ENCODE measurements at regions not wholly inside any gene's neighbourhood (a gene's known extent, or its start where the extent isn't known, plus 50 kb on each side); places are given as distances from the start of the nearest gene placed in this dataset.

GRCh38 chr15:31468911-31469785 lies 142.5 kb downstream of the KLF13 start:
- no peak overlapping the region for H3K4me2 ChIP-seq (ENCODE audit: insufficient read depth, low read length)
- no peak overlapping the region for H3K9ac ChIP-seq (replicated peaks; ENCODE audit: extremely low read depth, insufficient read depth, low read length)
- no peak overlapping the region for H3K4me3 ChIP-seq (replicated peaks in 1 of 3; ENCODE audit: insufficient read depth in 1 of 3, low read depth in 1 of 3, low read length in 3 of 3)
- intact Hi-C loops (cut with micrococcal nuclease): no loop called here
- H3K27me3 ChIP-seq (ENCODE audit: control insufficient read depth in 2 of 2, insufficient read depth in 2 of 2, low read length in 2 of 2): peaks cover 2 to 5% of the 10 kb centered on the region in 2 experiments
- no peaks in the 10 kb centered on the region for H3K9me1 ChIP-seq (replicated peaks; ENCODE audit: control insufficient read depth, extremely low read depth, insufficient read depth, low read length)
- H3K79me2 ChIP-seq (ENCODE audit: control insufficient read depth, insufficient read depth, low read length): no peaks in the 10 kb centered on the region
- H3K9me3 ChIP-seq (replicated peaks; ENCODE audit: control insufficient read depth, insufficient read depth, low read length): no peaks in the 10 kb centered on the region
- dilution Hi-C loops (cut with MboI; ENCODE audit: extremely low pct_ligation_motif_present, low sequenced_read_pairs): no loop called here
- FAIRE-seq: no peak
- TF ChIP-seq FOS (IDR thresholded peaks at IDR 0.05; ENCODE audit: borderline replicate concordance, insufficient read depth, low read length) (no peak), CTCF (IDR thresholded peaks at IDR 0.05; ENCODE audit: extremely low read depth in 1 of 2, insufficient read depth in 1 of 2, low read depth in 1 of 2, low read length in 2 of 2) (no peak), POLR2AphosphoS5 (IDR thresholded peaks at IDR 0.05; ENCODE audit: insufficient read depth, low read depth, low read length) (no peak), POLR2A (IDR thresholded peaks at IDR 0.05; ENCODE audit: low read depth, low read length) (no peak), JUN (IDR thresholded peaks at IDR 0.05; ENCODE audit: borderline replicate concordance, insufficient read depth, insufficient read length, low read depth) (no peak), GATA2 (IDR thresholded peaks at IDR 0.05; ENCODE audit: insufficient read depth, insufficient read length, low read depth, low read length) (no peak), EZH2 (IDR thresholded peaks at IDR 0.05; ENCODE audit: borderline replicate concordance, low read depth, low read length, severe bottlenecking) (no peak), MYC (IDR thresholded peaks at IDR 0.05; ENCODE audit: low read depth, low read length) (no peak)
- TF ChIP-seq, protein P1, sequence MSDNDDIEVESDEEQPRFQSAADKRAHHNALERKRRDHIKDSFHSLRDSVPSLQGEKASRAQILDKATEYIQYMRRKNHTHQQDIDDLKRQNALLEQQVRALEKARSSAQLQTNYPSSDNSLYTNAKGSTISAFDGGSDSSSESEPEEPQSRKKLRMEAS (IDR thresholded peaks at IDR 0.05; ENCODE audit: insufficient read depth, insufficient read length): no peak
- no peak for DNase-seq (ENCODE audit: low read depth, low spot score)
- no TSS peak for BruUV-seq (replicated peaks)
- no peaks in the 10 kb centered on the region for H3K4me1 ChIP-seq (ENCODE audit: control insufficient read depth, extremely low read depth, insufficient read depth, low read length)
- H2AFZ ChIP-seq (ENCODE audit: low read depth, low read length): no peak overlapping the region
- no peak overlapping the region for H3K27ac ChIP-seq (ENCODE audit: insufficient read depth, low read depth, low read length)
- no peaks in the 10 kb centered on the region for H3K36me3 ChIP-seq (ENCODE audit: control insufficient read depth in 2 of 2, extremely low read depth in 1 of 2, insufficient read depth in 2 of 2, low read length in 2 of 2)
- POLR2A ChIA-PET: no interaction called here
- CTCF ChIA-PET: interaction anchor here (1.1 kb wide), 1 partner anchor 18 kb away, joined by 3 read pairs; no protein-coding TSS in a partner anchor
- H4K20me1 ChIP-seq (replicated peaks; ENCODE audit: control insufficient read depth, extremely low read depth, insufficient read depth, low read length): no peaks in the 10 kb centered on the region

Measured in endothelial cell of umbilical vein (primary cell).